Thyroid gland (tissue), 4 donors: ENCODE measurements at regions not wholly inside any gene's neighbourhood (a gene's known extent, or its start where the extent isn't known, plus 50 kb on each side); places are given as distances from the start of the nearest gene placed in this dataset.

ENCODE experiments used
- CTCF ChIP-seq, 6 experiments: fragments of 200-600 bp in 3 of 6; fragments of 450-650 bp in 3 of 6; sonication (generic) in 3 of 6; IDR thresholded peaks; one replicate each; pipeline ENCODE4 v1.5.1; 2016 to 2019; ENCODE audit warnings: antibody characterized with exemption in 6 of 6, mild to moderate bottlenecking in 2 of 6, inconsistent platforms in 1 of 6, moderate library complexity in 1 of 6
- POLR2A ChIP-seq, 2 donors: fragments of 450-650 bp; IDR thresholded peaks; one replicate each; pipeline ENCODE4 v1.6.1; 2017; ENCODE audit warnings: antibody characterized with exemption in 2 of 2, mild to moderate bottlenecking in 2 of 2, moderate library complexity in 1 of 2

- no peak for TF ChIP-seq POLR2A (IDR thresholded peaks at IDR 0.05)
- TF ChIP-seq CTCF (IDR thresholded peaks at IDR 0.05) = no peak
Observed at GRCh38 chr5:28017178-28017577, 978.8 kb upstream of the CDH9 start.
